Neural progenitor cell (in vitro differentiated cells): ENCODE measurements at regions not wholly inside any gene's neighbourhood (a gene's known extent, or its start where the extent isn't known, plus 50 kb on each side); places are given as distances from the start of the nearest gene placed in this dataset.
A peak's percentile ranks its signal among the peaks of the same experiment; 100 is the strongest.

Source experiments
- DNase-seq: peaks from one replicate; pipeline ENCODE4 v3.0.0-alpha.2; 2016; ENCODE audit warnings: low spot score
- H2AFZ ChIP-seq: fragments of 200-600 bp; sonication (generic); replicated peaks from 2 replicates; pipeline ENCODE4 v1.6.1; 2016; ENCODE audit warnings: antibody characterized with exemption
- H3F3A ChIP-seq: fragments of 200-600 bp; sonication (generic); 2 replicates; pipeline ENCODE4 v1.6.1; 2016; ENCODE audit warnings: antibody characterized with exemption, low read depth
- H3K27ac ChIP-seq: fragments of 200-600 bp; sonication (generic); 2 replicates; pipeline ENCODE4 v1.5.1; 2016; ENCODE audit warnings: mild to moderate bottlenecking
- H3K27me3 ChIP-seq: fragments of 200-600 bp; sonication (generic); 2 replicates; pipeline ENCODE4 v1.6.1; 2016; ENCODE audit warnings: mild to moderate bottlenecking, moderate library complexity
- H3K36me3 ChIP-seq: fragments of 200-600 bp; sonication (generic); 2 replicates; pipeline ENCODE4 v1.5.1; 2016
- H3K4me1 ChIP-seq: fragments of 200-600 bp; sonication (generic); 2 replicates; pipeline ENCODE4 v1.6.1; 2016; ENCODE audit warnings: mixed run types
- H3K4me2 ChIP-seq: fragments of 200-600 bp; sonication (generic); 2 replicates; pipeline ENCODE4 v1.6.1; 2016
- H3K4me3 ChIP-seq: fragments of 200-600 bp; sonication (generic); 2 replicates; pipeline ENCODE4 v1.5.1; 2016
- H3K79me2 ChIP-seq: fragments of 200-600 bp; sonication (generic); 2 replicates; pipeline ENCODE4 v1.6.1; 2016; ENCODE audit warnings: low read depth
- H3K9ac ChIP-seq: fragments of 200-600 bp; sonication (generic); 2 replicates; pipeline ENCODE4 v1.6.1; 2016
- H3K9me3 ChIP-seq: fragments of 200-600 bp; sonication (generic); 2 replicates; pipeline ENCODE4 v1.5.1; 2016; ENCODE audit warnings: low read depth
- H4K20me1 ChIP-seq: fragments of 200-600 bp; sonication (generic); 2 replicates; pipeline ENCODE4 v1.6.1; 2016; ENCODE audit warnings: low read depth
- H3K27ac Mint-ChIP-seq: 3 replicates; pipeline ENCODE4 v1.8.0; 2021; ENCODE audit warnings: mixed read lengths
- H3K27me3 Mint-ChIP-seq: 2 replicates; pipeline ENCODE4 v1.8.0; 2022; ENCODE audit warnings: low read depth, mild to moderate bottlenecking, inconsistent platforms, moderate library complexity, mixed read lengths; ENCODE audit not compliant: insufficient read depth
- H3K36me3 Mint-ChIP-seq: 3 replicates; pipeline ENCODE4 v1.8.0; 2021; ENCODE audit warnings: mixed read lengths
- H3K4me1 Mint-ChIP-seq: 3 replicates; pipeline ENCODE4 v1.8.0; 2021; ENCODE audit warnings: mixed read lengths
- H3K4me3 Mint-ChIP-seq: 3 replicates; pipeline ENCODE4 v1.8.0; 2021; ENCODE audit warnings: mild to moderate bottlenecking, moderate library complexity, mixed read lengths
- H3K9me3 Mint-ChIP-seq: 3 replicates; pipeline ENCODE4 v1.8.0; 2020; ENCODE audit warnings: mixed read lengths
- EZH2 ChIP-seq: fragments of 200-600 bp; sonication (generic); IDR thresholded peaks from 2 replicates; pipeline ENCODE4 v1.6.1; 2017; ENCODE audit warnings: antibody characterized with exemption, mild to moderate bottlenecking, moderate library complexity
- EZH2phosphoT487 ChIP-seq: fragments of 200-600 bp; sonication (generic); IDR thresholded peaks from 2 replicates; pipeline ENCODE4 v1.6.1; 2017; ENCODE audit warnings: antibody characterized with exemption
- TF ChIP-seq, protein P1 (sequence below): fragments of 200-600 bp; sonication (generic); IDR thresholded peaks from 2 replicates; pipeline ENCODE4 v1.5.1; 2017; ENCODE audit warnings: antibody characterized with exemption, mild to moderate bottlenecking

DNA sequence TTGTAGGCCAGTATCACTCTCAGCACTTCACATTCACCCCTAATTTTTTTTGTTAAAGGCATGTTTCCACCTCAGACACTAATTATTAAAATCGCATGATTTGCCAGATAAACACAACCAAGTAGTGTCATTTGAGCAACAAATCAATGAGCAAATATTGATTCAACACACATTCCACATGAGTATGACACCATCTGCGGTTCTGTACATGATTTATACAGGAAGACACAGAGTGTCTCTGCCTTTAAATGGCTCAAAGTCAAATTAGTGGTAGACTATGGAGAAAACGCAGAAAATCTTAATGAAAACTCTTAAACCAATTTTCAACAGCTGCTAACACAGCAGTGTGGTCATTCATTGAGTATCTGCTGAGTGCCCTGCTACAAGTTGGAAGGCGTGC lies 300.2 kb downstream of the SOX4 start:
- Histone ChIP-seq H3K9me3 (no peaks in the 10 kb centered on the region), H3K27me3 (no peaks in the 10 kb centered on the region), H3F3A (no peaks in the 10 kb centered on the region), H3K4me1 (no peaks in the 10 kb centered on the region), H3K36me3 (no peaks in the 10 kb centered on the region), H3K4me3 (no peak overlapping the region), H3K4me2 (no peak overlapping the region), H2AFZ (no peak overlapping the region), H4K20me1 (no peaks in the 10 kb centered on the region), H3K9ac (no peak overlapping the region), H3K79me2 (peaks cover 26% of the 10 kb centered on the region), H3K27ac (no peak overlapping the region)
- Mint-ChIP-seq H3K9me3 (peaks cover 5% of the 10 kb centered on the region), H3K27me3 (no peaks in the 10 kb centered on the region), H3K27ac (no peak overlapping the region), H3K4me1 (peaks cover 5% of the 10 kb centered on the region), H3K36me3 (peaks cover 30% of the 10 kb centered on the region), H3K4me3 (no peak overlapping the region)
- TF ChIP-seq, protein P1, sequence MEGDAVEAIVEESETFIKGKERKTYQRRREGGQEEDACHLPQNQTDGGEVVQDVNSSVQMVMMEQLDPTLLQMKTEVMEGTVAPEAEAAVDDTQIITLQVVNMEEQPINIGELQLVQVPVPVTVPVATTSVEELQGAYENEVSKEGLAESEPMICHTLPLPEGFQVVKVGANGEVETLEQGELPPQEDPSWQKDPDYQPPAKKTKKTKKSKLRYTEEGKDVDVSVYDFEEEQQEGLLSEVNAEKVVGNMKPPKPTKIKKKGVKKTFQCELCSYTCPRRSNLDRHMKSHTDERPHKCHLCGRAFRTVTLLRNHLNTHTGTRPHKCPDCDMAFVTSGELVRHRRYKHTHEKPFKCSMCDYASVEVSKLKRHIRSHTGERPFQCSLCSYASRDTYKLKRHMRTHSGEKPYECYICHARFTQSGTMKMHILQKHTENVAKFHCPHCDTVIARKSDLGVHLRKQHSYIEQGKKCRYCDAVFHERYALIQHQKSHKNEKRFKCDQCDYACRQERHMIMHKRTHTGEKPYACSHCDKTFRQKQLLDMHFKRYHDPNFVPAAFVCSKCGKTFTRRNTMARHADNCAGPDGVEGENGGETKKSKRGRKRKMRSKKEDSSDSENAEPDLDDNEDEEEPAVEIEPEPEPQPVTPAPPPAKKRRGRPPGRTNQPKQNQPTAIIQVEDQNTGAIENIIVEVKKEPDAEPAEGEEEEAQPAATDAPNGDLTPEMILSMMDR = no peak
- no peak for TF ChIP-seq EZH2
- no peak for TF ChIP-seq EZH2phosphoT487
- DNase-seq = no peak

DNA sequence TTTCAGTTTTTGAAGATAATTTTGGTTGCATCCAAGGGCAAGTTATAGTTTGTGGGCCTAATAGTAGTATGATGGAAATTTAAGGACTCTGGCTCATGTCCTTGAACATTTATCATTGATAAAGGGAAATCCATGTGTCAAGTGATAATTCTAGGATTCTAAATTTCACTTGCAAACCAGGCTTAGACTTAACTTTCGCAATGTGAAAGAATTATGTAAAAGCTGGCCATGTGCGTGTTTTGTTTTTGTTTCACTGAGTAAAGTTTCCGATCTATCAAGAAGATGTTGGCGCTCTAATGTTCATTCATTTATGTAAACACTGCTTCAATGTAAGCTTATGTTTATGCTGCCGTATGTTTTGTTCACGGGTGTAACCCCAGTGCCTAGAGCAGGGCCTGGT lies 302.0 kb downstream of the SOX4 start:
- Mint-ChIP-seq H3K4me1 (peaks cover 5% of the 10 kb centered on the region), H3K4me3 (no peak overlapping the region), H3K27ac (peak overlapping the region; percentile 58), H3K27me3 (no peaks in the 10 kb centered on the region), H3K36me3 (peaks cover 33% of the 10 kb centered on the region), H3K9me3 (peaks cover 5% of the 10 kb centered on the region)
- no peak for DNase-seq
- Histone ChIP-seq H3K27ac (no peak overlapping the region), H3K79me2 (peaks cover 28% of the 10 kb centered on the region), H4K20me1 (no peaks in the 10 kb centered on the region), H3K4me1 (no peaks in the 10 kb centered on the region), H3K4me2 (no peak overlapping the region), H3F3A (no peaks in the 10 kb centered on the region), H3K4me3 (no peak overlapping the region), H3K9ac (no peak overlapping the region), H3K9me3 (no peaks in the 10 kb centered on the region), H2AFZ (no peak overlapping the region), H3K36me3 (no peaks in the 10 kb centered on the region), H3K27me3 (no peaks in the 10 kb centered on the region)
- TF ChIP-seq EZH2phosphoT487 = no peak
- TF ChIP-seq, protein P1 = no peak
- no peak for TF ChIP-seq EZH2

DNA sequence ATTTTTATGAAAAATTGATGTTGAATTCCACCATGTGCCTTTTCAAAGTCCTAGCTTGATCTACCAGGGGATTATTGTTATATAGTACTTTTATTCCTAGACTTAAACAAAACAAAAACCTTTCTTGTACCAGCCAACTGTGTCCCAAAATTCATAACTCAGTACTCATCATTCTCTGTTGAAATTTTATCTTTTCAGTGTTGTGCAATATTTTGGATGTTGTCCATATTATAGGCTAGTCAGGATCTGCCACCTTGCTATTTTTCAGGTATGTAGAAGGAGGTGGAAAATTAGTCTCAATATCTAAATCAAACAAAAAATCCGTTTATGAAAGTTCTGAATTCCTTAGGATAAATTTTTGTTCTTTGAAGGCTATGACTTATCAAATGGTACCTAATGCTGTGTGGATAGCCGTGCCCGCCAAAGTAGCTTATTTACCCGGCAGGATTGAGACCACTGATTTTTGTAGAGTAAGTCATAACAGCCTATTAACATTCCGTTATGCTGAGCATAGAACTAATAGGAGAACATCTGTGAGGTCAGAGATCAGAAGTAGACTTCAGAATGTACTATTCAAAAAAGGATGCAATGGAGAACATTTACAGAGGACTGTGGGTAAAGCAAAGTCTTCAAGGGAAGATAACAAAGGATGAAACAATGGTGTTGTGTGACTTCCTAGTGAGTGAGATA lies 304.7 kb downstream of the SOX4 start:
- Histone ChIP-seq H3K4me3 (no peak overlapping the region), H3K9me3 (no peaks in the 10 kb centered on the region), H3F3A (peaks cover 12% of the 10 kb centered on the region), H3K27me3 (no peaks in the 10 kb centered on the region), H3K9ac (no peak overlapping the region), H3K4me1 (peaks cover 14% of the 10 kb centered on the region), H3K79me2 (peaks cover 27% of the 10 kb centered on the region), H4K20me1 (no peaks in the 10 kb centered on the region), H2AFZ (no peak overlapping the region), H3K36me3 (no peaks in the 10 kb centered on the region), H3K4me2 (no peak overlapping the region), H3K27ac (no peak overlapping the region)
- no peak overlapping the region for H3K27ac Mint-ChIP-seq
- no peak for DNase-seq
- TF ChIP-seq EZH2 = no peak
- peaks cover 3% of the 10 kb centered on the region for H3K9me3 Mint-ChIP-seq
- peaks cover 28% of the 10 kb centered on the region for H3K36me3 Mint-ChIP-seq
- H3K27me3 Mint-ChIP-seq = no peaks in the 10 kb centered on the region
- peaks cover 15% of the 10 kb centered on the region for H3K4me1 Mint-ChIP-seq
- H3K4me3 Mint-ChIP-seq = no peak overlapping the region

DNA sequence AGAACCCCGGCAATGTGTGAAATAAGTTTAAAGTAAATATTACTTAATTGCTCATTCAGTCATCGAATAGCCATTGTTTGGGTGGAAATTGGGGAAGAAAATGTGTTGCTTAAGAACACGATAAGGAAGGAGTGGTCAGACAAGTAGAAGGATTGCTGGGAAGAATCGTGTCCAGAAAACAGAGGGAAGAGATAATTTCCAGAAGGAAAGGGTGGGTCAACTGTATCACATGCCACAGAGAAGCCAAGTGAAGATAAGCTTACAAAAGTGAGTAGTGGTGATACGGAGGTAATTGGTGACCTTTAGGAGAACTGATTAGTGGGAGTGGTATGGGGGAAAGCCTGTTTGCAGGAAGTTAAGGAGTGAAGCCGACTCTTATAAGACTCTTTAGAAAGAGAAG lies 306.2 kb downstream of the SOX4 start:
- Histone ChIP-seq H3K4me2 (no peak overlapping the region), H3K4me1 (peaks cover 15% of the 10 kb centered on the region), H3K9ac (no peak overlapping the region), H3K27ac (no peak overlapping the region), H3K79me2 (peaks cover 31% of the 10 kb centered on the region), H2AFZ (no peak overlapping the region), H3K27me3 (no peaks in the 10 kb centered on the region), H3K36me3 (no peaks in the 10 kb centered on the region), H3K9me3 (no peaks in the 10 kb centered on the region), H4K20me1 (no peaks in the 10 kb centered on the region), H3F3A (peaks cover 14% of the 10 kb centered on the region), H3K4me3 (no peak overlapping the region)
- Mint-ChIP-seq H3K36me3 (peaks cover 32% of the 10 kb centered on the region), H3K4me1 (peaks cover 17% of the 10 kb centered on the region), H3K27ac (no peak overlapping the region), H3K27me3 (no peaks in the 10 kb centered on the region), H3K4me3 (no peak overlapping the region), H3K9me3 (peaks cover 3% of the 10 kb centered on the region)
- no peak for DNase-seq
- no peak for TF ChIP-seq EZH2phosphoT487
- no peak for TF ChIP-seq EZH2
- TF ChIP-seq, protein P1 = no peak
